RWPE2 (cell line): ENCODE measurements at regions not wholly inside any gene's neighbourhood (a gene's known extent, or its start where the extent isn't known, plus 50 kb on each side); places are given as distances from the start of the nearest gene placed in this dataset.

Source experiments
- ATAC-seq: fragments of 200-7000 bp; cut with Tn5 transposase; 3 replicates; pipeline ENCODE4 v1.9.1; 2021; ENCODE audit warnings: low read depth
- DNase-seq: peaks from one replicate; pipeline ENCODE4 v3.0.0-alpha.2; 2020; ENCODE audit warnings: low spot score
- H3K27ac ChIP-seq: fragments of 450-650 bp; 2 replicates; pipeline ENCODE4 v1.5.1; 2017; ENCODE audit warnings: mild to moderate bottlenecking; ENCODE audit not compliant: poor library complexity, severe bottlenecking
- H3K27me3 ChIP-seq: fragments of 250-450 bp; sonication (Bioruptor Pico); 2 replicates; pipeline ENCODE4 v1.5.1; 2021; ENCODE audit warnings: mild to moderate bottlenecking, moderate library complexity; ENCODE audit not compliant: insufficient read depth, poor library complexity, severe bottlenecking
- H3K36me3 ChIP-seq: fragments of 250-450 bp; sonication (Bioruptor Pico); 2 replicates; pipeline ENCODE4 v1.5.1; 2020; ENCODE audit warnings: low read depth, mild to moderate bottlenecking, moderate library complexity
- H3K4me1 ChIP-seq: fragments of 250-450 bp; sonication (Bioruptor Pico); 2 replicates; pipeline ENCODE4 v1.5.1; 2021; ENCODE audit warnings: mild to moderate bottlenecking, moderate library complexity; ENCODE audit not compliant: insufficient read depth, poor library complexity, severe bottlenecking
- H3K4me3 ChIP-seq: fragments of 250-450 bp; sonication (Bioruptor Pico); 2 replicates; pipeline ENCODE4 v1.5.1; 2021; ENCODE audit warnings: mild to moderate bottlenecking, moderate library complexity; ENCODE audit not compliant: severe bottlenecking
- H3K9me3 ChIP-seq: fragments of 250-450 bp; sonication (Bioruptor Pico); 2 replicates; pipeline ENCODE4 v1.5.1; 2021; ENCODE audit warnings: mild to moderate bottlenecking, moderate library complexity; ENCODE audit not compliant: severe bottlenecking
- CTCF ChIP-seq: fragments of 450-650 bp; IDR thresholded peaks from one replicate; pipeline ENCODE4 v1.5.1; 2017; ENCODE audit warnings: mild to moderate bottlenecking, moderate library complexity; ENCODE audit not compliant: poor library complexity, severe bottlenecking

GRCh38 chr6:95690328-95690727 is 113.0 kb downstream of the MANEA start:
- Histone ChIP-seq H3K27me3 (no peaks in the 10 kb centered on the region), H3K27ac (no peak overlapping the region), H3K4me3 (no peak overlapping the region), H3K36me3 (no peaks in the 10 kb centered on the region), H3K4me1 (no peaks in the 10 kb centered on the region), H3K9me3 (no peaks in the 10 kb centered on the region)
- ATAC-seq (peak; percentile 73; the same call in 2 of the 3 replicates), DNase-seq (no peak)
- TF ChIP-seq CTCF, result no peak

GRCh38 chr6:95693108-95693507 is 115.8 kb downstream of the MANEA start:
- DNase-seq, result no peak
- Histone ChIP-seq H3K4me3 (no peak overlapping the region), H3K27ac (no peak overlapping the region), H3K4me1 (no peaks in the 10 kb centered on the region), H3K27me3 (no peaks in the 10 kb centered on the region), H3K36me3 (no peaks in the 10 kb centered on the region), H3K9me3 (no peaks in the 10 kb centered on the region)
- ATAC-seq, result no peak
- TF ChIP-seq CTCF, result no peak

DNA sequence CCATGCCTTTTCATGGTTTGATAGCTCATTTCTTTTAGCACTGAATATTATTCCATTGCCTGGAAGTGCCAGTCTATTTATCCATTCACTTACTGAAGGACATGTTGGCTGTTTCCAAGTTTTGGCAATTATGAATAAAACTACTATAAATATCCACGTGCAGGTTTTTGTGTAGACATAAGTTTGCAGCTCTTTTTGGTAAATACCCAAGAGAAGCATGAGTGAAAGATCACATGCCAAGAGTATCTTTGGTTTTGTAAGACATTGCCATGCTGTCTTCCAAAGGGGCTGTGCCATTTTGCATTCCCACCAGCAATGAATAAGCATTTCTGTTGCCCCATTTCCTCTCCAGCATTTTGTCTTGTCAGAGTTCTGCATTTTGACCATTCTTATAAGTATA is 120.9 kb downstream of the MANEA start:
- Histone ChIP-seq H3K4me1 (no peaks in the 10 kb centered on the region), H3K27ac (no peak overlapping the region), H3K27me3 (no peaks in the 10 kb centered on the region), H3K36me3 (no peaks in the 10 kb centered on the region), H3K4me3 (no peak overlapping the region), H3K9me3 (no peaks in the 10 kb centered on the region)
- TF ChIP-seq CTCF, result no peak
- no peak for ATAC-seq
- no peak for DNase-seq

- H3K4me3 ChIP-seq, result no peak overlapping the region
- H3K36me3 ChIP-seq, result no peaks in the 10 kb centered on the region
- H3K9me3 ChIP-seq, result no peaks in the 10 kb centered on the region
- ATAC-seq (peak; percentile 50; the same call in 1 of the 3 replicates), DNase-seq (no peak)
- H3K27ac ChIP-seq, result no peak overlapping the region
- TF ChIP-seq CTCF, result no peak
- peaks cover 2% of the 10 kb centered on the region for H3K27me3 ChIP-seq
- no peaks in the 10 kb centered on the region for H3K4me1 ChIP-seq
Measured at GRCh38 chr6:95723638-95724037, 146.3 kb downstream of the MANEA start.

DNA sequence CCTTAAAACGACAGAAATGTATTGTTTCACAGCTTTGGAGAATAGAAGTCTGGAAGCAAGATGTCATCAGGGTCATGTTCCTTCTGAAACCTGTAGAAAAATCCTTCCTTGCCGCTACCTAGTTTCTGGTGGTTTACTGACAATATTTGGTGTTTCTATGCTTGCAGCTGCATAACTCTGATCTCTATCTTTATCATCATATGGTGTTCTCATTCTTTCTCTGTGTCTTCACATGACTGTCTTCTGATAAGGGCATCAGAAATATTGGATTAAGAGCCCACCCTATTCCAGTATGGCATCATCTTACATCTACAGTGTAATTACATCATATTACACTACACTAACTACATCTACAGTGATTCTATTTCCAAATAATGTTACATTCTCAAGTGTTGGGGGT is 148.0 kb downstream of the MANEA start:
- Histone ChIP-seq H3K36me3 (no peaks in the 10 kb centered on the region), H3K27ac (no peak overlapping the region), H3K4me1 (no peaks in the 10 kb centered on the region), H3K4me3 (no peak overlapping the region), H3K9me3 (no peaks in the 10 kb centered on the region), H3K27me3 (peaks cover 2% of the 10 kb centered on the region)
- ATAC-seq, result no peak
- no peak for DNase-seq
- TF ChIP-seq CTCF, result no peak
